ENCODE measurements at regions not wholly inside any gene's neighbourhood (a gene's known extent, or its start where the extent isn't known, plus 50 kb on each side); places are given as distances from the start of the nearest gene placed in this dataset.

GRCh38 chr2:157181234-157181633 is 76.3 kb upstream of the GALNT5 start:
- Histone ChIP-seq H3K4me1 (ENCODE audit: control insufficient read depth in 3 of 3, insufficient read depth in 2 of 3, low read depth in 1 of 3, low read length in 2 of 3) (peaks cover 0 to 5% (median 0%) of the 10 kb centered on the region in 3 donors), H3K36me3 (ENCODE audit: control insufficient read depth in 3 of 3, insufficient read depth in 2 of 3, low read depth in 1 of 3, low read length in 3 of 3) (no peaks in the 10 kb centered on the region)
- no peak for FAIRE-seq

GRCh38 chr2:157182204-157182709 is 75.2 kb upstream of the GALNT5 start:
- no peaks in the 10 kb centered on the region for H3K36me3 ChIP-seq (ENCODE audit: control insufficient read depth in 3 of 3, insufficient read depth in 2 of 3, low read depth in 1 of 3, low read length in 3 of 3)
- DNase-seq (no peak), FAIRE-seq (no peak)
- no peaks in the 10 kb centered on the region for H3K9me3 ChIP-seq (ENCODE audit: control insufficient read depth in 2 of 2, insufficient read depth in 1 of 2, low read depth in 1 of 2, low read length in 1 of 2)
- H3K4me3 ChIP-seq (ENCODE audit: low read depth in 1 of 3, low read length in 3 of 3), result no peak overlapping the region
- peak overlapping the region in 1 of 3 donors; percentile 80 for H3K27ac ChIP-seq (ENCODE audit: low read depth in 1 of 3, low read length in 2 of 3)
- no peaks in the 10 kb centered on the region for H3K27me3 ChIP-seq (ENCODE audit: control insufficient read depth in 3 of 3, insufficient read depth in 3 of 3, low read length in 3 of 3)
- 82 to 90% (median 85%) methylated on average over 6 of the region's 6 CpGs for WGBS, 3 donors
- H3K4me1 ChIP-seq (ENCODE audit: control insufficient read depth in 3 of 3, insufficient read depth in 2 of 3, low read depth in 1 of 3, low read length in 2 of 3), result peaks cover 0 to 5% (median 0%) of the 10 kb centered on the region in 3 donors

More at GRCh38 chr2:157181234-157181633, 76.3 kb upstream of the GALNT5 start:
- Histone ChIP-seq H3K4me3 (ENCODE audit: low read depth in 1 of 3, low read length in 3 of 3) (no peak overlapping the region), H3K9me3 (ENCODE audit: control insufficient read depth in 2 of 2, insufficient read depth in 1 of 2, low read depth in 1 of 2, low read length in 1 of 2) (no peaks in the 10 kb centered on the region), H3K27ac (ENCODE audit: low read depth in 1 of 3, low read length in 2 of 3) (no peak overlapping the region), H3K27me3 (ENCODE audit: control insufficient read depth in 3 of 3, insufficient read depth in 3 of 3, low read length in 3 of 3) (no peaks in the 10 kb centered on the region)
- no peak for DNase-seq
- 61 to 87% (median 62%) methylated on average over 2 of the region's 2 CpGs for WGBS, 3 donors

- peak overlapping the region in 1 of 3 donors; percentile 80 for H3K27ac ChIP-seq (ENCODE audit: low read depth in 1 of 3, low read length in 2 of 3)
- FAIRE-seq, result no peak
- WGBS, 3 donors, result 30 to 64% (median 51%) methylated on average over 3 of the region's 3 CpGs
These were observed 74.6 kb upstream of the GALNT5 start for GRCh38 chr2:157182834-157183396.

GRCh38 chr2:157184161-157184895 is 73.2 kb upstream of the GALNT5 start:
- Histone ChIP-seq H3K27me3 (ENCODE audit: control insufficient read depth in 3 of 3, insufficient read depth in 3 of 3, low read length in 3 of 3) (no peaks in the 10 kb centered on the region), H3K9me3 (ENCODE audit: control insufficient read depth in 2 of 2, insufficient read depth in 1 of 2, low read depth in 1 of 2, low read length in 1 of 2) (no peaks in the 10 kb centered on the region), H3K36me3 (ENCODE audit: control insufficient read depth in 3 of 3, insufficient read depth in 2 of 3, low read depth in 1 of 3, low read length in 3 of 3) (no peaks in the 10 kb centered on the region), H3K4me3 (ENCODE audit: low read depth in 1 of 3, low read length in 3 of 3) (no peak overlapping the region), H3K4me1 (ENCODE audit: control insufficient read depth in 3 of 3, insufficient read depth in 2 of 3, low read depth in 1 of 3, low read length in 2 of 3) (peaks cover 0 to 5% (median 0%) of the 10 kb centered on the region in 3 donors), H3K27ac (ENCODE audit: low read depth in 1 of 3, low read length in 2 of 3) (no peak overlapping the region)
- DNase-seq (no peak), FAIRE-seq (no peak)
- 81 to 92% (median 87%) methylated on average over 3 of the region's 3 CpGs for WGBS, 3 donors

More at GRCh38 chr2:157182834-157183396, 74.6 kb upstream of the GALNT5 start:
- H3K4me3 ChIP-seq (ENCODE audit: low read depth in 1 of 3, low read length in 3 of 3), result no peak overlapping the region
- no peaks in the 10 kb centered on the region for H3K27me3 ChIP-seq (ENCODE audit: control insufficient read depth in 3 of 3, insufficient read depth in 3 of 3, low read length in 3 of 3)
- DNase-seq, result peak in 1 of 2 donors; percentile 3
- peaks cover 0 to 5% (median 0%) of the 10 kb centered on the region in 3 donors for H3K4me1 ChIP-seq (ENCODE audit: control insufficient read depth in 3 of 3, insufficient read depth in 2 of 3, low read depth in 1 of 3, low read length in 2 of 3)
- H3K36me3 ChIP-seq (ENCODE audit: control insufficient read depth in 3 of 3, insufficient read depth in 2 of 3, low read depth in 1 of 3, low read length in 3 of 3), result no peaks in the 10 kb centered on the region
- H3K9me3 ChIP-seq (ENCODE audit: control insufficient read depth in 2 of 2, insufficient read depth in 1 of 2, low read depth in 1 of 2, low read length in 1 of 2), result no peaks in the 10 kb centered on the region

GRCh38 chr2:157185476-157186227 is 71.9 kb upstream of the GALNT5 start:
- Histone ChIP-seq H3K27me3 (ENCODE audit: control insufficient read depth in 3 of 3, insufficient read depth in 3 of 3, low read length in 3 of 3) (no peaks in the 10 kb centered on the region), H3K9me3 (ENCODE audit: control insufficient read depth in 2 of 2, insufficient read depth in 1 of 2, low read depth in 1 of 2, low read length in 1 of 2) (no peaks in the 10 kb centered on the region), H3K4me3 (ENCODE audit: low read depth in 1 of 3, low read length in 3 of 3) (no peak overlapping the region), H3K4me1 (ENCODE audit: control insufficient read depth in 3 of 3, insufficient read depth in 2 of 3, low read depth in 1 of 3, low read length in 2 of 3) (peaks cover 0 to 5% (median 0%) of the 10 kb centered on the region in 3 donors), H3K27ac (ENCODE audit: low read depth in 1 of 3, low read length in 2 of 3) (no peak overlapping the region), H3K36me3 (ENCODE audit: control insufficient read depth in 3 of 3, insufficient read depth in 2 of 3, low read depth in 1 of 3, low read length in 3 of 3) (no peaks in the 10 kb centered on the region)
- peak; percentile 39 to 47 for DNase-seq
- 81 to 87% (median 81%) methylated on average over 4 of the region's 4 CpGs for WGBS, 3 donors
- FAIRE-seq, result no peak

- Histone ChIP-seq H3K36me3 (ENCODE audit: control insufficient read depth in 3 of 3, insufficient read depth in 2 of 3, low read depth in 1 of 3, low read length in 3 of 3) (no peaks in the 10 kb centered on the region), H3K4me1 (ENCODE audit: control insufficient read depth in 3 of 3, insufficient read depth in 2 of 3, low read depth in 1 of 3, low read length in 2 of 3) (peaks cover 0 to 5% (median 0%) of the 10 kb centered on the region in 3 donors), H3K27ac (ENCODE audit: low read depth in 1 of 3, low read length in 2 of 3) (no peak overlapping the region), H3K4me3 (ENCODE audit: low read depth in 1 of 3, low read length in 3 of 3) (no peak overlapping the region), H3K27me3 (ENCODE audit: control insufficient read depth in 3 of 3, insufficient read depth in 3 of 3, low read length in 3 of 3) (no peaks in the 10 kb centered on the region), H3K9me3 (ENCODE audit: control insufficient read depth in 2 of 2, insufficient read depth in 1 of 2, low read depth in 1 of 2, low read length in 1 of 2) (no peaks in the 10 kb centered on the region)
- 81 to 84% (median 83%) methylated on average over 4 of the region's 4 CpGs for WGBS, 3 donors
- DNase-seq (no peak), FAIRE-seq (no peak)
These were observed 67.4 kb upstream of the GALNT5 start for GRCh38 chr2:157190151-157190550.

GRCh38 chr2:157191186-157191585 is 66.3 kb upstream of the GALNT5 start:
- no peaks in the 10 kb centered on the region for H3K36me3 ChIP-seq (ENCODE audit: control insufficient read depth in 3 of 3, insufficient read depth in 2 of 3, low read depth in 1 of 3, low read length in 3 of 3)
- no peaks in the 10 kb centered on the region for H3K4me1 ChIP-seq (ENCODE audit: control insufficient read depth in 3 of 3, insufficient read depth in 2 of 3, low read depth in 1 of 3, low read length in 2 of 3)
- DNase-seq (no peak), FAIRE-seq (no peak)
- WGBS, 3 donors, result 93 to 98% (median 95%) methylated on average over 2 of the region's 2 CpGs
- no peaks in the 10 kb centered on the region for H3K9me3 ChIP-seq (ENCODE audit: control insufficient read depth in 2 of 2, insufficient read depth in 1 of 2, low read depth in 1 of 2, low read length in 1 of 2)
- no peak overlapping the region for H3K4me3 ChIP-seq (ENCODE audit: low read depth in 1 of 3, low read length in 3 of 3)
- H3K27ac ChIP-seq (ENCODE audit: low read depth in 1 of 3, low read length in 2 of 3), result no peak overlapping the region
- no peaks in the 10 kb centered on the region for H3K27me3 ChIP-seq (ENCODE audit: control insufficient read depth in 3 of 3, insufficient read depth in 3 of 3, low read length in 3 of 3)

All from small intestine (tissue), 7 donors.